Heart left ventricle (tissue), 13 donors: ENCODE measurements at regions not wholly inside any gene's neighbourhood (a gene's known extent, or its start where the extent isn't known, plus 50 kb on each side); places are given as distances from the start of the nearest gene placed in this dataset.

Experiments used
- POLR2A ChIP-seq, 2 donors: fragments of 450-650 bp; IDR thresholded peaks; one replicate each; pipeline ENCODE4 v1.6.1; 2017; ENCODE audit warnings: antibody characterized with exemption in 2 of 2, mild to moderate bottlenecking in 2 of 2, moderate library complexity in 2 of 2
- TF ChIP-seq, protein P1 (sequence below), 12 donors: fragments of 200-600 bp; sonication (generic) in 4 of 12; IDR thresholded peaks; one replicate each; pipeline versions ENCODE4 v1.5.0 to v1.8.0; 2018 to 2022; ENCODE audit warnings: antibody characterized with exemption in 12 of 12, mild to moderate bottlenecking in 5 of 12
- donor health status: ischemic (EF 13 %, LVEDD 7.1; RV severe dilation, severe dysfunction).
- donor health status: DM: no; HTN: yes; CAD: no.
- donor health status: DM: no; HTN: no; CAD: no.
- donor health status: ischemic (EF 25% LVEDD 6.9; RV normal size, moderate dysfunction).
- donor health status: ischemic (EF 25% LVEDD 5.7; RV mildly dilated, moderate dysfunction).
- donor health status: ischemic (EF 35%, LVEDD 5.7; RV mildly dilated, moderate dysfunction).
- donor health status: nonischemic (EF 11% LVEDD 7.7; RV severe dilation, severe dysfunction).
- donor health status: DM: yes; HTN: yes; CAD: no.
- donor health status: PGD.
- donor health status: ischemic (EF 29% LVEDD 5.4; RV normal size, mild dysfunction).
- donor health status: nonischemic (EF 23%, LVEDD 6.1; RV moderate dilation, normal function).

DNA sequence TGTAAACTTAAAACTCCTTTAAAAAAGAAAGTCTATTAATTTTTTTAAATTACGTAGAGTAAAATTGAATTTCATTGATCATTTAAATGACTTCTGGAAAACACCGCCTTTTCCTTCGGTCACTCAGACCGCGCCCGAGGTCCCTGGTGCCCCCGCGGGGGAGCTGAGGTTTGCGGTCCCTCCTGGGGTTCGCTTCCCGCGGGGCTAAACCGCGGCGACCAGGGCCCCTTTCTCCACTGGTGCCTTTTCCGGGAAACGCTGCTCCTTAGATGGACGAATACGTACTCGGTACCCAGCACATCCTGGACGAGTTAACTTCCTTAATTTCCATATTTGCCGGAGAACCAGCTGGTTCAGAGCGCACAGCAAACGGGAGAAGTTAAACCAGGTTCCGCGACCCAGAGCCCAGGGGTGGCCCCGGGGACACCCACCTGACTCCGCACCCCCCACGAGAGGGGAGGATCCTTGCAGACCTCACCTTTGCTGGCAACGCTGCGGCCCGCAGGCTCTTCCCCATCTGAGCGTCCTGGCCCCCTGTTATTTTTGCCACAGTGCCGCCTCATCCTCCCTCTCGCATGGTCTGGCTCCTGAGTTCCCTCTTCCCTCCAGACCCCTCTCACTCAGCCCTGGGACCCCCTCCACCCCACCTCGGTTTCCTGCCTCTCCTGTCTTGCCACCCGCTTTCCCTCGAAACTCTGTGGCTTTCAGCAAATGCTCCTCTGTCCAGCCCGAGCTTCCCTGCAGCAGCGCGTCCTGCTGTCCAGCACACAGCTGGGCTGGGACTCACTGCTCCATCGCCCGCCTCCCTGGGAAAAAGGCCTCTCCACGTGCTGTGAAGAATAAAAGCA lies 420.0 kb upstream of the MYT1L start:
- TF ChIP-seq, protein P1, sequence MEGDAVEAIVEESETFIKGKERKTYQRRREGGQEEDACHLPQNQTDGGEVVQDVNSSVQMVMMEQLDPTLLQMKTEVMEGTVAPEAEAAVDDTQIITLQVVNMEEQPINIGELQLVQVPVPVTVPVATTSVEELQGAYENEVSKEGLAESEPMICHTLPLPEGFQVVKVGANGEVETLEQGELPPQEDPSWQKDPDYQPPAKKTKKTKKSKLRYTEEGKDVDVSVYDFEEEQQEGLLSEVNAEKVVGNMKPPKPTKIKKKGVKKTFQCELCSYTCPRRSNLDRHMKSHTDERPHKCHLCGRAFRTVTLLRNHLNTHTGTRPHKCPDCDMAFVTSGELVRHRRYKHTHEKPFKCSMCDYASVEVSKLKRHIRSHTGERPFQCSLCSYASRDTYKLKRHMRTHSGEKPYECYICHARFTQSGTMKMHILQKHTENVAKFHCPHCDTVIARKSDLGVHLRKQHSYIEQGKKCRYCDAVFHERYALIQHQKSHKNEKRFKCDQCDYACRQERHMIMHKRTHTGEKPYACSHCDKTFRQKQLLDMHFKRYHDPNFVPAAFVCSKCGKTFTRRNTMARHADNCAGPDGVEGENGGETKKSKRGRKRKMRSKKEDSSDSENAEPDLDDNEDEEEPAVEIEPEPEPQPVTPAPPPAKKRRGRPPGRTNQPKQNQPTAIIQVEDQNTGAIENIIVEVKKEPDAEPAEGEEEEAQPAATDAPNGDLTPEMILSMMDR (IDR thresholded peaks at IDR 0.05), result no peak
- no peak for TF ChIP-seq POLR2A (IDR thresholded peaks at IDR 0.05)
